Spleen (tissue), 7 donors: ENCODE measurements at regions not wholly inside any gene's neighbourhood (a gene's known extent, or its start where the extent isn't known, plus 50 kb on each side); places are given as distances from the start of the nearest gene placed in this dataset.

ENCODE experiments used
- POLR2A ChIP-seq, 3 donors: fragments of 450-650 bp; IDR thresholded peaks; one replicate each; pipeline ENCODE4 v1.5.1; 2017; ENCODE audit warnings: antibody characterized with exemption in 3 of 3, mild to moderate bottlenecking in 1 of 3
- TF ChIP-seq, protein P1 (sequence below), 11 experiments: fragments of 200-600 bp in 7 of 11; fragments of 450-650 bp in 4 of 11; sonication (generic) in 4 of 11; IDR thresholded peaks in 8 of 11; conservative IDR thresholded peaks in 3 of 11; 1 replicate in 7 of 11; 2 replicates in 4 of 11; pipeline versions ENCODE4 v1.4.0 to v1.8.0; 2016 to 2021; ENCODE audit warnings: antibody characterized with exemption in 11 of 11, inconsistent platforms in 4 of 11, mild to moderate bottlenecking in 1 of 11
- donor health status: DM: no; HTN: no; CAD: no; lungs with moderate emphysema.
- donor health status: DM: no; HTN: no; CAD: no.
- donor health status: DM: no; HTN: no; CAD: no.

DNA sequence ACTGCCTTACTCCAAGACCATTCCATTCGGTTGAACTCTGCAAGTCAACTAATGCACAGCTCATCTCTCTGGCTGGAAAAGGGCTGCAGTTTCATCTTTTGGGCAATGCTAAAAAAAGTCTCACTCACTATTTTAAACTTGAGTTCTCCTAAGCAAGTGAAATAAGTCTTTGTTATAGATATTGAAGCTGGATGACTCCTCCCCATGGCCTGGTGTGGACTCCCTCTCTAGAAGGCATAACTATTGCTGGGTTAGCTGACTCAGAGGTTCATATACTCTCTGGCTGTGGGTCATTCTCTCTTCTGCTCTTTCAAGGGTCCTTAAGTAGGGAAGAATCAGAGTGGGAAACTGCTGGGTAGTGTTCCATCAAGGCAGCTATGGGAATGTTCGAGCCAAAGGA is 88.0 kb downstream of the XCL2 start:
- TF ChIP-seq, protein P1, sequence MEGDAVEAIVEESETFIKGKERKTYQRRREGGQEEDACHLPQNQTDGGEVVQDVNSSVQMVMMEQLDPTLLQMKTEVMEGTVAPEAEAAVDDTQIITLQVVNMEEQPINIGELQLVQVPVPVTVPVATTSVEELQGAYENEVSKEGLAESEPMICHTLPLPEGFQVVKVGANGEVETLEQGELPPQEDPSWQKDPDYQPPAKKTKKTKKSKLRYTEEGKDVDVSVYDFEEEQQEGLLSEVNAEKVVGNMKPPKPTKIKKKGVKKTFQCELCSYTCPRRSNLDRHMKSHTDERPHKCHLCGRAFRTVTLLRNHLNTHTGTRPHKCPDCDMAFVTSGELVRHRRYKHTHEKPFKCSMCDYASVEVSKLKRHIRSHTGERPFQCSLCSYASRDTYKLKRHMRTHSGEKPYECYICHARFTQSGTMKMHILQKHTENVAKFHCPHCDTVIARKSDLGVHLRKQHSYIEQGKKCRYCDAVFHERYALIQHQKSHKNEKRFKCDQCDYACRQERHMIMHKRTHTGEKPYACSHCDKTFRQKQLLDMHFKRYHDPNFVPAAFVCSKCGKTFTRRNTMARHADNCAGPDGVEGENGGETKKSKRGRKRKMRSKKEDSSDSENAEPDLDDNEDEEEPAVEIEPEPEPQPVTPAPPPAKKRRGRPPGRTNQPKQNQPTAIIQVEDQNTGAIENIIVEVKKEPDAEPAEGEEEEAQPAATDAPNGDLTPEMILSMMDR (IDR thresholded peaks at IDR 0.05 in 8 of 11, conservative IDR thresholded peaks at IDR 0.05 in 3 of 11), result no peak
- no peak for TF ChIP-seq POLR2A (IDR thresholded peaks at IDR 0.05)
